Tongue (tissue), 2 donors: ENCODE measurements at regions not wholly inside any gene's neighbourhood (a gene's known extent, or its start where the extent isn't known, plus 50 kb on each side); places are given as distances from the start of the nearest gene placed in this dataset. TPM values are rescaled to one million over a fixed set of nuclear protein-coding genes. Genes with fewer than 3 reads are reported as not detected.

ENCODE experiments used
- DNase-seq: peaks from one replicate; pipeline ENCODE4 v3.0.0-alpha.2; 2015
- small RNA-seq: library from RNA; depleted of rRNA; stranded (forward); fragments of <200 nt; gene quantifications from one replicate; pipeline ENCODE3, GENCODE V24; 2014; ENCODE audit warnings: low replicate concordance

DNA sequence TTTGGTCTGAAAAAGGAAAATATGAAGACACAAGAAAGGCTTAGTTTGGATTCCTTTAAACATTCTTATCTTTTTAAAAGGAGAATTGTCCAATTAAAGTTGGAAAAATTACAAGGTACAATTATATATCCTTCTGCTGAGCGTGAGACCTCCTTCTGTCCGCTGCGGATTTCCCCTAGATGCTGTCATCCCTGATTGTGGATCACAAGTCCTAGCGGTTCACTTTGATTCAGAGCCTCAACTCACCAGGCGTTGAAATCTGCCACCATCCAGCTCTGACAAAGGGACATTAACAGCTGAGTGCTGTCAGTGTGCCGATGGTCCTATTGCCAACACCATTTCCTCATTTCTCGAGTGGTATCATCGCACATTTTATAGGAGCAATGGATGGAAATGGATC is 73.1 kb upstream of the PTER start:
- no peak for DNase-seq

DNA sequence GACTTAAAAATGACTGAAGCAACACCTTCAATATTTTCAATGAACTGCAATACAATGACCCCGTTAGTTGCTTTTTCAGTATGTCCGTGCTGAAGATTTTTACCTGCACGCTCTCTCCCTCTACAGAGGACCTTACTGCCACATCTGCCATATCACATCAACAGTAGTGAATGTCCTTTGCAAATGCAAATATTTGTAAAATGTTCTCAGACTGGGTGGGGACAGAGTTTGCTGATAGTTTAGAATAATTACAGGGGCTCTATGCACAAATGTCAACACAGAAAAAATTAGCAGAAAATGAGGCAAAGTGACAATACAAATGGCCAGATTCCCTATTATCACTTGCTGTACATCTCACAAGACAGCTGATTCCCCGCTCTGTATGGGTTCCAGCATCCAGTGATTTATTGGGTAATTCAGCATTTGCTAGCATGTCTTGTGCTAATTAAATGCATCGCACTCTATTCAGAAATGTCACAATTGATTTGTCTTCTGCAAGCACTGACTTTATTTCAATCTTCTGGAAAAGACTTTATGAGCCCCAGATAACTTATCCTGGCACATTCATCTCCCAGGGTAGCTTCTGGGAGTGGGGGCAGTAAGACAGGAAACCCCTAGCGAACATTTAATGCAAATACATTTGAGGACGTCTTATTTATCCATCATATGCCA is 69.1 kb upstream of the PTER start:
- no peak for DNase-seq

DNA sequence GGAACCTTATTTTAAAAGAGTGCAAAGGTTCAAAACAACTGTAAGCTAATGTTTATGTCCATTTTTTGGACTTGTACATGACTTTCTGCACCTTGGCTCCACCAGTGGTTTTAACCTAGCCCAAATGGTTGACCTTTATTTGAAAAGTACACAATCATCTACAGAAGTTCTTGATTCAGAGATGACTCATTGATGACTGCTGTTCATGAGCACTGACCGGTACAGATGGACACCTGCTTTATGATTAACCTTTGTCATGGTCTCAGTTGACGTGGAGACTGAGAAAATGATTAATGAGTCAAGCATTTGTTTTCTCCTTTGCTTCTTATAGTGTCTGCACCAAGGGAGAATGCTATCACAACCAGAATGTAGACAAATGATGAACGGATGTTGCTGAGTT is 55.7 kb upstream of the PTER start:
- no peak for DNase-seq

DNA sequence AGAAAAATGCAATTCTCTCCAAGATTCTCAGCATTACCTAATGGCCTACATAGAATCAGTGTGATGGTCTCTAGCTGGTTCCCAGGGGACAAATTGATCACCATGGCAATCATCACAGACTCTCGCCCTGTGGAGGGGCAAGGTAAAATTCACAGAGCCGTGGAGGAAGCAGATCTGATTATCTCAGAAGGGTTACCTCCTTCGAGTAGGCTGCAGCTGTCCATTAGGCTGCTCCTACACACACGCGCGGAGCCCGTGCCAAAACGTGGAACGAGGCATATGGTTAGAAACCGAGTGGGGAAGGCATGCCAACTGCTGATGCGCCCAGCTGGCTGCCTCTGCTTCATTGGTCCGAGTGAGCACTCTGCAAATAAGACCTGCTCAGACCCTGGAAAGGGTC is 52.8 kb upstream of the PTER start:
- DNase-seq: peak; percentile 91

DNA sequence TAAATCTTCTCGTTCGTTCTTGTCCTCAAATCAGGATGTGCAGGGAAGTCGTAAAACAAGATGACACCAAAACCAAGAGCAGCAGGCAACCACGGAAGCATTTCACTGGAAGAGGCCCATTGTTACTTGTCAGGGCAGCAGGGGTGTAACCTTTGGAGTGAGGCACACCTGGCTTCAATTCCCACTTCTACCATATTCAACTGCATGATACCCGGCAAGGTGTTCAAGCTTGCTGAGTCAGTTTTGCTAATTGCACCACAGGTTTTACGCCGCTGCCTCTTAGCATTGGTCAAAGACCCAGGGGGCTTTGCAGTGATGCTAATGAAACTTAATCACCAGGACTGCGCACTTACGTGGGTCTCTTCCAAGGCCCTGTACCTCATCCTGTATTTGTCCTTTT is 50.0 kb upstream of the PTER start:
- no peak for DNase-seq

Small RNA genes lying in the stretch of these regions (small RNA-seq; reads per million reads assigned to genes)
- gene RF00322: not detected
- gene RNU6-1075P: not detected
